GM23248 (cell line): ENCODE measurements at regions not wholly inside any gene's neighbourhood (a gene's known extent, or its start where the extent isn't known, plus 50 kb on each side); places are given as distances from the start of the nearest gene placed in this dataset.

Experiments
- EZH2 ChIP-seq: fragments of 200-600 bp; sonication (generic); IDR thresholded peaks from 2 replicates; pipeline ENCODE4 v1.6.1; 2018; ENCODE audit warnings: antibody characterized with exemption, mild to moderate bottlenecking; ENCODE audit not compliant: insufficient read depth, poor library complexity, severe bottlenecking
- EZH2phosphoT487 ChIP-seq: fragments of 200-600 bp; sonication (generic); IDR thresholded peaks from 2 replicates; pipeline ENCODE4 v1.6.1; 2018; ENCODE audit warnings: antibody characterized with exemption, moderate library complexity, mild to moderate bottlenecking, low read depth; ENCODE audit not compliant: insufficient read depth

DNA sequence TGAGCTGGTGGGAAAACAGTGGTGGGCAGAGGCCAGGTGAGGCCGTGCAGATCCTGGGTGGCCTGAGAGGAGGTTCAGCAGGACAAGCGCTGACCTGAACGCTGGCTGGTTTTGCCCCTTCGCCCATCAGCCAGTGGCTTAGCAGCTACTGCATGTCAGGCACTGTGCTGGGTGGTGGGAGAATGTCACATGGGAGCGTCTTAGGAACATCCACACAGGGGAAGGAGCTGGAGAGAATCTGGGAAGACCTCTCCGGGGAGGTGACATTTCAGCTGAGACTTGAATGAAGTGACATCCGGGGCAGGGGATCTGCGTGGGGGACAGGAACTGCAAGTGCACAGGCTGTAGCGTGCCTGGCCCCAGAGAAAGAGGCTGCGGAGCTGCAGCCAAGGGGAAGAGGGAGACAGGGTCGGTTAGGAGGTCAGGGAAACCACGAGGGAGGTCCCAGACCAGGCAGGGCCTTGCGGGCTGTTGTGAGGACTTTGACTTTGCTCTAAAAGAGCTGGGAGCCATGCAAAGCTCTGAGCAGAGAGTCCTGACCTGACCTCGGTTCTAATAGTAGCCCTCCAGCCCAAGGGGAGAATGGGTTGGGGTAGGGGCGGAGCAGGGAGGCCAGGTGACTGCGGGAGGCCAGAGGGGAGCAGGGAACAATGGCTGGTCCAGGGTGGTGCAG is 156.8 kb upstream of the PTPN1 start:
- TF ChIP-seq EZH2 (no peak), EZH2phosphoT487 (no peak)
